Breast epithelium (tissue), 3 donors: ENCODE measurements at regions not wholly inside any gene's neighbourhood (a gene's known extent, or its start where the extent isn't known, plus 50 kb on each side); places are given as distances from the start of the nearest gene placed in this dataset.

Source experiments
- POLR2A ChIP-seq: fragments of 450-650 bp; IDR thresholded peaks from one replicate; pipeline ENCODE4 v1.6.1; 2016; ENCODE audit warnings: antibody characterized with exemption, mild to moderate bottlenecking, moderate library complexity
- POLR2AphosphoS5 ChIP-seq, 3 donors: sonication (generic); formaldehyde crosslinking; IDR thresholded peaks; one replicate each; pipeline ENCODE4 v1.6.1; 2017; ENCODE audit warnings: antibody characterized with exemption in 3 of 3
- TF ChIP-seq, protein P1 (sequence below), 3 donors: fragments of 450-650 bp; IDR thresholded peaks; one replicate each; pipeline ENCODE4 v1.5.1; 2016 to 2017; ENCODE audit warnings: antibody characterized with exemption in 3 of 3, mild to moderate bottlenecking in 3 of 3, moderate library complexity in 3 of 3

- TF ChIP-seq, protein P1, sequence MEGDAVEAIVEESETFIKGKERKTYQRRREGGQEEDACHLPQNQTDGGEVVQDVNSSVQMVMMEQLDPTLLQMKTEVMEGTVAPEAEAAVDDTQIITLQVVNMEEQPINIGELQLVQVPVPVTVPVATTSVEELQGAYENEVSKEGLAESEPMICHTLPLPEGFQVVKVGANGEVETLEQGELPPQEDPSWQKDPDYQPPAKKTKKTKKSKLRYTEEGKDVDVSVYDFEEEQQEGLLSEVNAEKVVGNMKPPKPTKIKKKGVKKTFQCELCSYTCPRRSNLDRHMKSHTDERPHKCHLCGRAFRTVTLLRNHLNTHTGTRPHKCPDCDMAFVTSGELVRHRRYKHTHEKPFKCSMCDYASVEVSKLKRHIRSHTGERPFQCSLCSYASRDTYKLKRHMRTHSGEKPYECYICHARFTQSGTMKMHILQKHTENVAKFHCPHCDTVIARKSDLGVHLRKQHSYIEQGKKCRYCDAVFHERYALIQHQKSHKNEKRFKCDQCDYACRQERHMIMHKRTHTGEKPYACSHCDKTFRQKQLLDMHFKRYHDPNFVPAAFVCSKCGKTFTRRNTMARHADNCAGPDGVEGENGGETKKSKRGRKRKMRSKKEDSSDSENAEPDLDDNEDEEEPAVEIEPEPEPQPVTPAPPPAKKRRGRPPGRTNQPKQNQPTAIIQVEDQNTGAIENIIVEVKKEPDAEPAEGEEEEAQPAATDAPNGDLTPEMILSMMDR (IDR thresholded peaks at IDR 0.05): no peak
- TF ChIP-seq POLR2AphosphoS5 (IDR thresholded peaks at IDR 0.05) (no peak), POLR2A (no peak)
Measured at GRCh38 chr15:31554261-31554660, 227.6 kb downstream of the KLF13 start.
